ENCODE measurements at regions not wholly inside any gene's neighbourhood (a gene's known extent, or its start where the extent isn't known, plus 50 kb on each side); places are given as distances from the start of the nearest gene placed in this dataset.
"Not testable (repeated sequence)": the region's sequence is repeated elsewhere in the genome, so short reads cannot be mapped to it uniquely, and the experiment has no call there.

GRCh38 chr4:100868281-100868680 is 350.5 kb upstream of the EMCN start:
- CTCF ChIA-PET; H3K18ac ChIP-seq (ENCODE audit: low read depth, low read length); H3K23ac ChIP-seq (ENCODE audit: low read depth, low read length); H4K8ac ChIP-seq (ENCODE audit: low read depth in 2 of 2, low read length in 2 of 2); H3K4me1 ChIP-seq (ENCODE audit: control insufficient read depth, insufficient read depth, low read length); intact Hi-C loops (cut with micrococcal nuclease); in situ Hi-C loops (cut with MboI; ENCODE audit: low sequenced_read_pairs); H3K9me1 ChIP-seq (ENCODE audit: insufficient read depth, low read length); dilution Hi-C loops (cut with HindIII; ENCODE audit: low sequenced_read_pairs, unreplicated experiment); H3K4me3 ChIP-seq (ENCODE audit: insufficient read depth, low read depth, low read length); H3K27ac ChIP-seq (ENCODE audit: insufficient read depth, low read length); POLR2A ChIA-PET (ENCODE audit: unreplicated experiment); DNase-seq; ATAC-seq (ENCODE audit: low read depth); H3K14ac ChIP-seq (replicated peaks; ENCODE audit: low read depth, low read length); BruUV-seq (replicated peaks); H3K9ac ChIP-seq (ENCODE audit: low read depth, low read length); H4K91ac ChIP-seq (ENCODE audit: insufficient read depth, low read depth, low read length); H3K9me3 ChIP-seq (ENCODE audit: control insufficient read depth, insufficient read depth, low read length); H4K20me1 ChIP-seq (ENCODE audit: insufficient read depth, low read length); H3K4ac ChIP-seq (ENCODE audit: low read depth, low read length); H3K27me3 ChIP-seq (ENCODE audit: control insufficient read depth, insufficient read depth, low read length); H2BK5ac ChIP-seq (ENCODE audit: low read depth, low read length, poor library complexity, severe bottlenecking); H3K79me1 ChIP-seq (ENCODE audit: low read depth in 1 of 2, low read length in 2 of 2); H3K56ac ChIP-seq (ENCODE audit: extremely low read depth, insufficient read depth, low read length); H2BK20ac ChIP-seq (ENCODE audit: low read depth, low read length); H2BK15ac ChIP-seq (ENCODE audit: low read depth, low read length); H4K5ac ChIP-seq (ENCODE audit: low read depth, low read length); H3K4me2 ChIP-seq (ENCODE audit: low read depth, low read length); H2AK5ac ChIP-seq (ENCODE audit: low read depth, low read length); H2BK120ac ChIP-seq (ENCODE audit: low read depth, low read length); H3K36me3 ChIP-seq (ENCODE audit: control insufficient read depth, insufficient read depth, low read length); H2AFZ ChIP-seq (replicated peaks; ENCODE audit: low read length, poor library complexity); H2AK9ac ChIP-seq (replicated peaks; ENCODE audit: low read depth, low read length, poor library complexity): not testable (repeated sequence)
- WGBS, 2 experiments (ENCODE audit: extremely low coverage in 2 of 2, insufficient read length in 1 of 2): no CpG with 5 or more reads among the region's 4 CpGs

All from IMR-90 (cell line).